OCI-LY7 (cell line): ENCODE measurements at regions not wholly inside any gene's neighbourhood (a gene's known extent, or its start where the extent isn't known, plus 50 kb on each side); places are given as distances from the start of the nearest gene placed in this dataset.

ENCODE experiments used
- BruUV-seq: library from RNA; stranded (reverse); fragments of 400-500 nt; replicated peaks from 2 replicates; lab custom pipeline; 2021; lab: Mats Ljungman, UMichigan
- CTCF ChIA-PET: fragments of 300-600 bp; sonication (Branson Sonifier 250); formaldehyde crosslinking; loops from one replicate; lab custom pipeline; 2022; ENCODE audit warnings: antibody characterized with exemption; ENCODE audit not compliant: unreplicated experiment; lab: Charles Lee
- POLR2A ChIA-PET: fragments of 300-600 bp; sonication (Branson Sonifier 250); formaldehyde crosslinking; loops from one replicate; lab custom pipeline; 2022; ENCODE audit warnings: antibody characterized with exemption; lab: Charles Lee
- DNase-seq: peaks from one replicate; pipeline ENCODE4 v3.0.0-alpha.2; 2015; ENCODE audit warnings: low spot score
- H2AFZ ChIP-seq: fragments of 200-600 bp; sonication (generic), shearing (Covaris generic); 2 replicates; pipeline ENCODE4 v1.6.1; 2014; ENCODE audit warnings: mild to moderate bottlenecking, antibody characterized with exemption, low read length, moderate library complexity
- H3K27ac ChIP-seq: fragments of 200-600 bp; sonication (generic); 2 replicates; pipeline ENCODE4 v1.5.1; 2014; ENCODE audit warnings: mixed run types, low read depth, mild to moderate bottlenecking, moderate library complexity, low read length, inconsistent platforms; ENCODE audit not compliant: poor library complexity, severe bottlenecking
- H3K36me3 ChIP-seq: fragments of 200-600 bp; sonication (generic); 2 replicates; pipeline ENCODE4 v1.6.1; 2014; ENCODE audit warnings: mild to moderate bottlenecking, antibody characterized with exemption, low read length, moderate library complexity, mixed read lengths; ENCODE audit not compliant: insufficient read depth
- H3K4me1 ChIP-seq: fragments of 200-600 bp; sonication (generic); 2 replicates; pipeline ENCODE4 v1.5.1; 2014; ENCODE audit warnings: mild to moderate bottlenecking, low read length; ENCODE audit not compliant: insufficient read depth, poor library complexity, severe bottlenecking
- H3K4me2 ChIP-seq: fragments of 200-600 bp; sonication (generic); 2 replicates; pipeline ENCODE4 v1.6.1; 2014; ENCODE audit warnings: mild to moderate bottlenecking, low read length
- H3K4me3 ChIP-seq: fragments of 200-600 bp; sonication (generic); 2 replicates; pipeline ENCODE4 v1.5.1; 2014; ENCODE audit warnings: mild to moderate bottlenecking, low read depth, low read length; ENCODE audit not compliant: poor library complexity, severe bottlenecking
- H3K79me2 ChIP-seq: fragments of 200-600 bp; sonication (generic); 2 replicates; pipeline ENCODE4 v1.6.1; 2016; ENCODE audit warnings: low read depth, mild to moderate bottlenecking, low read length, moderate library complexity, mixed read lengths; ENCODE audit not compliant: insufficient read depth
- H3K9me2 ChIP-seq: fragments of 200-600 bp; sonication (generic); 2 replicates; pipeline ENCODE4 v1.6.1; 2016; ENCODE audit warnings: mild to moderate bottlenecking, low read length, mixed read lengths; ENCODE audit not compliant: insufficient read depth
- H3K9me3 ChIP-seq: fragments of 200-600 bp; sonication (generic); 2 replicates; pipeline ENCODE4 v1.6.1; 2014; ENCODE audit warnings: mild to moderate bottlenecking, mixed run types, low read length, mixed read lengths
- H4K20me1 ChIP-seq: fragments of 200-600 bp; sonication (generic); 2 replicates; pipeline ENCODE4 v1.6.1; 2014; ENCODE audit warnings: mild to moderate bottlenecking, antibody characterized with exemption, low read length, moderate library complexity, mixed read lengths; ENCODE audit not compliant: insufficient read depth
- CTCF ChIP-seq: fragments of 200-600 bp; sonication (generic); conservative IDR thresholded peaks from 2 replicates; pipeline ENCODE4 v1.5.1; 2014; ENCODE audit warnings: mild to moderate bottlenecking, antibody characterized with exemption, low read length, moderate library complexity, mixed read lengths
- EZH2phosphoT487 ChIP-seq: fragments of 200-600 bp; sonication (generic); IDR thresholded peaks from 2 replicates; pipeline ENCODE4 v1.6.1; 2018; ENCODE audit warnings: low read depth, borderline replicate concordance, mild to moderate bottlenecking, mixed run types, antibody characterized with exemption, low read length, moderate library complexity, mixed read lengths
- intact Hi-C: fragments of 100-400 bp; cut with micrococcal nuclease; formaldehyde crosslinking; loops from one replicate; pipeline ENCODE4 v1.10.0; 2022; ENCODE audit not compliant: unreplicated experiment

- Histone ChIP-seq H3K36me3 (no peaks in the 10 kb centered on the region), H3K9me2 (no peaks in the 10 kb centered on the region), H4K20me1 (no peaks in the 10 kb centered on the region), H2AFZ (no peak overlapping the region), H3K27ac (no peak overlapping the region), H3K79me2 (no peaks in the 10 kb centered on the region), H3K4me2 (no peak overlapping the region), H3K4me1 (no peaks in the 10 kb centered on the region), H3K4me3 (no peak overlapping the region), H3K9me3 (no peaks in the 10 kb centered on the region)
- CTCF ChIA-PET: no interaction called here
- intact Hi-C loops: no loop called here
- POLR2A ChIA-PET: no interaction called here
- no TSS peak for BruUV-seq
- TF ChIP-seq EZH2phosphoT487: no peak
- TF ChIP-seq CTCF: no peak
- DNase-seq: no peak
Measured at GRCh38 chr2:146584316-146584715, 1260.5 kb upstream of the ACVR2A start.

GRCh38 chr2:146579147-146579930 lies 1265.5 kb upstream of the ACVR2A start:
- no peak overlapping the region for H3K27ac ChIP-seq
- intact Hi-C loops: no loop called here
- H3K9me2 ChIP-seq: no peaks in the 10 kb centered on the region
- H3K4me2 ChIP-seq: no peak overlapping the region
- H4K20me1 ChIP-seq: no peaks in the 10 kb centered on the region
- CTCF ChIA-PET: no interaction called here
- no peak for DNase-seq
- H3K4me3 ChIP-seq: no peak overlapping the region
- BruUV-seq: no TSS peak
- no peaks in the 10 kb centered on the region for H3K79me2 ChIP-seq
- H2AFZ ChIP-seq: no peak overlapping the region
- POLR2A ChIA-PET: interaction anchor here (0.9 kb wide), 1 partner anchor 26 kb away, joined by 4 read pairs; no protein-coding TSS in a partner anchor
- H3K4me1 ChIP-seq: no peaks in the 10 kb centered on the region
- no peaks in the 10 kb centered on the region for H3K36me3 ChIP-seq
- TF ChIP-seq CTCF (no peak), EZH2phosphoT487 (no peak)
- no peaks in the 10 kb centered on the region for H3K9me3 ChIP-seq
